NCI-H1436 (cell line): ENCODE measurements at regions not wholly inside any gene's neighbourhood (a gene's known extent, or its start where the extent isn't known, plus 50 kb on each side); places are given as distances from the start of the nearest gene placed in this dataset.
"Not testable (repeated sequence)": the region's sequence is repeated elsewhere in the genome, so short reads cannot be mapped to it uniquely, and the experiment has no call there.

Source experiments
- DNase-seq: peaks from one replicate; lab custom pipeline; 2025; lab: John Stamatoyannopoulos, UW

DNA sequence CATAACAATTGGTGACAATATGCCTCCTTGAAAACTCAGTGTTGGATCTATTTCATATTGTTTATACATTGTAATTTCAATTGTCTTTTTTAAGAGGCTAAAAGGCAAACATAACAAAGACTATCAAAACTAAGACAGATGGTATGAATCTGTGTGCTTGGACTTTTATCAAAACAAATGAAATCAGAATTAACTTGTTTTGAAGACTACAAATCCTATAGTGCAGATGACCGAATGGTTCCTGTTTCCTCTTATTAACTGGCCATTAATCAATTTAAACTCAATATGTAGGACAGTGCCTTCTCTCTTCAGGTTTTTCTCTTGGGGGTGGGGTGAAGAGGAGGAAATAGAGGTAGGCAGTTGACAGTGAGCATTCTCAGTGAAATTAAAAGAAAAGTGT, 366.9 kb upstream of the GRAMD2B start:
- no peak for DNase-seq

DNA sequence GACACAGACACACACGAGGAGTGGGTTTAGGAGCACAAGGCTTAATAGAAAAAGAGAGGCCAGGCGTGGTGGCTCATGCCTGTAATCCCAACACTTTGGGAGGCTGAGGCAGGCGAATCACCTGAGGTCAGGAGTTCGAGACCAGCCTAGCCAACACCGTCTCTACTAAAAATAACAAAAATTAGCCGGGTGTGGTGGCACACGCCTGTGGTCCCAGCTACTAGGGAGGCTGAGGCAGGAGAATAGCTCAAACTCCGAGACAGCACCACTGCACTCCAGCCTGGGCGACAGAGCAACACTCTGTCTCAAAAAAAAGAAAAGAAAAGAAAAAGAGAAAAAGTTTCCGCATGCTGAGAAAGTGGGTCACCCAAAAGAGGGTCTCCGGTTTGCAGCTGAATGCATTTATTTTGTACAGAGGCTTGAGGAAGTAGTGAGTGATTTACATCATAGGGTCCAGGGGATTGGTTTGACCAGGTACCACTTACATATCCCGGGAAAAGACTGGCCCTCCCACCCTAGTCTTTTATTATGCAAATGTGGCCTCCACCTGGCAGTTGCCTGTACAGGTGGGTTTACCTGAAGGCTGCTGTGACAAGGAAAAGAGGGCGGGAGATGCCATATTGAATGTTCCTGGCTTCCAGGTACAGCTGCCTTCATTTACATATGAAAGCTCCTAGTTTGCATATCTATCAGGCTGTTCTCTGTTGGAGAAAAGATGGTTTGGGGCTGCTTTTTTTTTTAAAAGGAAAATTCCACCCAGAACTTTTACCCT, 366.2 kb upstream of the GRAMD2B start:
- no peak for DNase-seq

GRCh38 chr5:126058392-126058791, 364.8 kb upstream of the GRAMD2B start:
- not testable (repeated sequence) for DNase-seq

DNA sequence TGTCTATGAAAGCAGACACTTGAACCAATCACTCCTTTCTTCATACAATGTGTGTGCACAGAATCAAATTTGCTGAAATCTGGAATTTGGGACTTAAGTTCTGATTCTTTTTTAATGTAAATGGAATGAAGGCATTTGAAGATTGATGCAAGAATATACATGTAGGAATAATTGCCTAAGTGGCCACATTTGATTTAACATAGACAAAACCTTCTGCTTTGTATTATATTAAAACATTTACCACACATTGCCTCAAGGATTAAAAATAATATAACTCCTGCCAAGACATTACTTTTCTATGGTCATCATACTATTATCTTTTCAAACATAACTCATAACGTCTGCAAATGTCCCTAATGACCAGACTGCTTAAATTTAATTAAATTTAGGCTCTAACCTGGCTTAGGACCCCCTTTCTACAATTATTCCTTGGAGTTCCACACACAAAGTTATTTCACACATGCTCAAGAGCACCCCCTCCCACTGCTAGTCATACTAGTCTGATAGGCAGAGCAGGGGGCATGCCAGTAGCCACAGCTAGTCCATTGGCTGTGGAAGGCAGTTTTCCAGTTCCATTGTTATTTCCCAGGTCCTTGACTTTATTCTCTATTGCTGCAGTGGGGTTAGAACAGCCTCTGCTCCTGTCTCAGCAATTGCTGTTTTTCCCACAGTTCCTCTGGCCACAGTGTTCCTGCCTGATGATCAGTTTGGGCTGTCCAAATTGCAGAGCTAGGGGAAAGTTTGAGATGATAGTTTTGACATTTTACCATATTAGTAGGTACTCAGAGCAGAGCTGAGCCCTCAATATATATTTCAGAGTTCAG, 360.6 kb upstream of the GRAMD2B start:
- no peak for DNase-seq

DNA sequence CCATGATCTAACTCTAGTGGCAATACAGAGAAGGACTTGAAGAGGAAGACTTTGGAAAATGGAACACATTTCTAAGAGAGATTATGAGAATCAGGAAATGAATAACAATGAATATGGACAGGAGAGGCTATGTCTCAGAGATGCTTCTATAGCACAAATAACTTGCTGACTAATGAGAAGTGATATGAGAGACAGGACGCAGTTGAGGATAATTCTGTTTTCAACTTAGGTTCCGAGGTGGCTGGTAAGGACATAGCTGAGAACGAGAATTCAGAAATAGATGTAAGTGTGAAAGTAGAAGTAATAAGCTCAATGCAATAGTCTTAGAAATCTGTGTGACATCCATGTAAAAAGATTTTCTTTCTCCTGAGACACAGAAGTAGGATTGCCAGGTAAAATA, 358.1 kb upstream of the GRAMD2B start:
- DNase-seq: no peak

DNA sequence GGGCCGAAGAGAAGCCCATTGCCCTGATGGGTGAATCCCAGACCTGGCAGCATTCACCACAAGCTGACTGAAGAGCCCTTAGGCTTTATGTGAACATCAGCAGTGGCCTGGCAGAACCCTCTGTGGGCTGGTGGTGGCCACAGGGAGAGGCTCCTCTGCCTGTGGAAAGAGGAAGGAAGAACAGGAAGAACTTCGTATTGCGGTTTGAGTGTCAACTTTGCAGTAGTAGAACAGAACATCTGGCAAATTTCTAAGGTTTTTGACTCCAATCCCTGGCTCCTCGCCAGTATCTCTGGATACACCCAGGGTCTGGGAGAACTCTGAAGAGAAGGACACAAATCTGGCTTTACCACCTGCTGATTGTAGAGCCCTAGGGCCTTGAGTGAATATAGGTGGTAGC, 356.4 kb upstream of the GRAMD2B start:
- no peak for DNase-seq

GRCh38 chr5:126067404-126067803, 355.8 kb upstream of the GRAMD2B start:
- no peak for DNase-seq

GRCh38 chr5:126069329-126069728, 353.9 kb upstream of the GRAMD2B start:
- DNase-seq: no peak

- DNase-seq: no peak
These were observed 352.7 kb upstream of the GRAMD2B start for GRCh38 chr5:126070481-126070880.

- no peak for DNase-seq
These were observed 348.7 kb upstream of the GRAMD2B start for GRCh38 chr5:126074538-126074937.

DNA sequence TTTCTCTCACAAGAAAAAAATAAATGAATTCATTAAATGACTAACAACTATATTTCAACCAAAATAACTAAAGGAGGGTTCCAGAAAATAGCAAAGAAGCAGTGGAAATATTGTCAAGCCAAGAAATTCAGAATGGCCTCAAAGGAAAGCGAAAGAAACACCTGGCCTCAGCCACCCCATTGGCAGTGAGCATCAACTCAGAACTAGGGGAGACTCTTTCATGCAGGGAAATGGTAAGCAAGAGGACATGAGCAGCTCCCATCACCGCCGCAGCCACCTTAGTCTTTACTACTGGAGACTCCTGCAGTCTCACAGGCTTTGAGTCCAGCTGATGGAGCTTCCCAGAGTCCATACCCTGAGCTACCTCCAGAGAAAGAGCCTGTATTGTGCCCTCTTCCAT, 343.9 kb upstream of the GRAMD2B start:
- no peak for DNase-seq

DNA sequence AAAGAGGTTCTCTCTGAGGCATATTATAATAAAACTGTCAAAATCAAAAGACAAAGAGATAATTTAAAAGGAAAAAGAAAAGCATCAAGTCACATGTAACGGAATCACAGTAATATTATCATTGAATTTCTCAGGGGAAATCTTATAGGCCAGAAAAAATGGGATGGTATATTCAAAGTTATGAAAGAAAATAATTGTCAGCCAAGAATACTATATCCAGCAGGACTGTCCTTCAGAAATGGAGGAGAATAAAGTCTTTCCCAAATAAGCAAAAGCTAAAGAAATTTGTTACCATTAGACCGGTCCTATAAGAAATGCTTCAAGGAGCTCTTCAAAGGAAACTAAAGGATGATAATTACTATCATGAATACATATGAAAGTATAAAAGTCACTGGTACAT, 342.0 kb upstream of the GRAMD2B start:
- no peak for DNase-seq

GRCh38 chr5:126093041-126093440, 330.2 kb upstream of the GRAMD2B start:
- DNase-seq: no peak

DNA sequence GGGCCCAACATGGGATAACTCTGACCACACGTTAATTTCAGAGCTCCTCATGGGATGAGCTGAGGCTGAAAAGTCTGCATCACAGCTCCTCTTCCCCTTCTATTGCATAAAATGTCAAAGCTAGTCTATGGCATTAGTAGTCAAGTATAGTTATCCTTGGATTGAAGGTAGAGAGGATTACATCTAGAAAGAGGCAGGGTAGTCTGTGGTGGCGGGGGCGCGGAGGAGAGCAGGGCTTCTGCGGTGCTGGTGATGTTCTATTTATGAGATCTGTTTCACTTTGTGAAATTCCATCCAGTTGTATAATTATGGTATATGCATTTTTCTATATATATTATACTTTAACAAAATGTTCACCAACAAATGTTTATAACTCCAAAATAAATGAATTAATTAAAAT, 329.5 kb upstream of the GRAMD2B start:
- no peak for DNase-seq

- no peak for DNase-seq
These were observed 328.2 kb upstream of the GRAMD2B start for GRCh38 chr5:126094991-126095390.

GRCh38 chr5:126096442-126097006, 326.7 kb upstream of the GRAMD2B start:
- DNase-seq: no peak

GRCh38 chr5:126097876-126098275, 325.3 kb upstream of the GRAMD2B start:
- DNase-seq: no peak

- DNase-seq: no peak
These were observed 324.7 kb upstream of the GRAMD2B start for GRCh38 chr5:126098330-126099017.

DNA sequence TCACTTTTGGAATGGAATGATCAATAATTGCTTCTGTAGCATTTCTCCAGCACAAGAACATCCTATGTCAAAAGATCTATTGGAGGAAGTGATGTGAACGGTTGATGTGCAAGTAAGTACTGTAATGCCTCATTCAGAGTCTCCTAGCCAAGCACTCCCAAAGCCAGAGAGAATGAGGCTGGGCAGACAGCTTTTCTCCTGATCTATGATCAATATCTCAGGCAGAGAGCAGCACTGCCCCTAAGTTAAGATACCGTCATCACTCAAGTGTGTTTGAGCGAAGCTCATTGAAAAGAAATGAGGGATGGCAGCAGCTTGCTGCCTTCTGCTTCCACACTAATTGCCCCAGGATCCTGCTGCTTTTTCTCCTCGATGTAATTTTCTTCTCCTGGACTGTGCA, 324.1 kb upstream of the GRAMD2B start:
- DNase-seq: no peak

GRCh38 chr5:126100767-126101166, 322.4 kb upstream of the GRAMD2B start:
- DNase-seq: no peak

DNA sequence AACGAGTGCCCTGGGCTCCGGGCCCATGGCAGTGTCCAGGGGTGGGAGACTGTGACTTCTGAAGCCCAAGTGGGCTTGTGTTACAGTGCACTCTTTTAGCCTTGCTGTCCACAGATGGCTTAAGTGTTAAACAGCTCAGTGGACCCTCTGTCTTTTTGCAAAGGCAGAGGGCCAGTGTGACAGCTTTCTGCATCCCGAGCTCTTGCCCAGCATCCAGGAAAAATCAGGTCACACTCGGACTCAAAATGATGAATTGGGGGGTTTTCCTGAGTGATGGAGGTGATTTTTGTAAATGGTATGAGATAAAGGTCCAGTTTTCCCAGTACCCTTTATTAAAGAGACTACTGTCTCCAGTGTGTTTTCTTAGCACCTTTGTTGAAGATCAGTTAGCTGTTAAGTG, 321.3 kb upstream of the GRAMD2B start:
- DNase-seq: no peak

GRCh38 chr5:126103050-126103449, 320.2 kb upstream of the GRAMD2B start:
- DNase-seq: no peak

GRCh38 chr5:126103868-126104267, 319.3 kb upstream of the GRAMD2B start:
- no peak for DNase-seq
